GM23338 (cell line): ENCODE measurements at regions not wholly inside any gene's neighbourhood (a gene's known extent, or its start where the extent isn't known, plus 50 kb on each side); places are given as distances from the start of the nearest gene placed in this dataset.

Experiments
- ATAC-seq: fragments of 200-7000 bp; cut with Tn5 transposase; 3 replicates; pipeline ENCODE4 v1.9.1; 2020
- DNase-seq: peaks from one replicate; pipeline ENCODE4 v3.0.0-alpha.2; 2015; ENCODE audit warnings: low spot score
- H2AFZ ChIP-seq: fragments of 200-600 bp; sonication (generic); 2 replicates; pipeline ENCODE4 v1.8.0; 2016; ENCODE audit warnings: antibody characterized with exemption, mild to moderate bottlenecking, moderate library complexity
- H3F3A ChIP-seq: fragments of 200-600 bp; sonication (generic); replicated peaks from 2 replicates; pipeline ENCODE4 v1.8.0; 2017; ENCODE audit warnings: antibody characterized with exemption, mixed run types, low read depth
- H3K27ac ChIP-seq: fragments of 200-600 bp; sonication (generic); 2 replicates; pipeline ENCODE4 v1.6.1; 2016; ENCODE audit warnings: low read depth
- H3K27me3 ChIP-seq: fragments of 200-600 bp; sonication (generic); 2 replicates; pipeline ENCODE4 v1.8.0; 2016; ENCODE audit warnings: mild to moderate bottlenecking, mixed run types, moderate library complexity; ENCODE audit not compliant: insufficient read depth
- H3K36me3 ChIP-seq: fragments of 200-600 bp; sonication (generic); 2 replicates; pipeline ENCODE4 v1.8.0; 2016; ENCODE audit warnings: mild to moderate bottlenecking; ENCODE audit not compliant: insufficient read depth
- H3K4me1 ChIP-seq: fragments of 200-600 bp; sonication (generic); 2 replicates; pipeline ENCODE4 v1.8.0; 2016; ENCODE audit warnings: mild to moderate bottlenecking, moderate library complexity; ENCODE audit not compliant: insufficient read depth
- H3K4me2 ChIP-seq: fragments of 200-600 bp; sonication (generic); 2 replicates; pipeline ENCODE4 v1.7.1; 2017; ENCODE audit warnings: mixed run types
- H3K4me3 ChIP-seq: fragments of 200-600 bp; sonication (generic); 2 replicates; pipeline ENCODE4 v1.6.1; 2016; ENCODE audit warnings: mixed run types
- H3K79me2 ChIP-seq: fragments of 200-600 bp; sonication (generic); replicated peaks from 2 replicates; pipeline ENCODE4 v1.8.0; 2017; ENCODE audit warnings: mild to moderate bottlenecking; ENCODE audit not compliant: insufficient read depth
- H3K9me2 ChIP-seq: fragments of 200-600 bp; sonication (generic); 2 replicates; pipeline ENCODE4 v1.8.0; 2017; ENCODE audit not compliant: insufficient read depth
- H4K20me1 ChIP-seq: fragments of 200-600 bp; sonication (generic); replicated peaks from 2 replicates; pipeline ENCODE4 v1.8.0; 2017; ENCODE audit warnings: mild to moderate bottlenecking; ENCODE audit not compliant: insufficient read depth
- H3K27ac Mint-ChIP-seq: 2 replicates; pipeline ENCODE4 v1.8.0; 2020; ENCODE audit warnings: inconsistent platforms, mild to moderate bottlenecking, moderate library complexity, mixed read lengths
- H3K27me3 Mint-ChIP-seq: 3 replicates; pipeline ENCODE4 v1.8.0; 2022; ENCODE audit warnings: low read depth, mild to moderate bottlenecking, moderate library complexity, mixed read lengths, inconsistent platforms; ENCODE audit not compliant: insufficient read depth, poor library complexity
- H3K36me3 Mint-ChIP-seq: 3 replicates; pipeline ENCODE4 v1.8.0; 2021; ENCODE audit warnings: low read depth, mild to moderate bottlenecking, inconsistent platforms, moderate library complexity, mixed read lengths
- H3K4me1 Mint-ChIP-seq: 3 replicates; pipeline ENCODE4 v1.8.0; 2020; ENCODE audit warnings: mild to moderate bottlenecking, inconsistent platforms, mixed read lengths
- H3K4me3 Mint-ChIP-seq: 3 replicates; pipeline ENCODE4 v1.8.0; 2021; ENCODE audit warnings: moderate library complexity, mild to moderate bottlenecking, inconsistent platforms, mixed read lengths
- H3K9me3 Mint-ChIP-seq: 3 replicates; pipeline ENCODE4 v1.8.0; 2020; ENCODE audit warnings: moderate library complexity, mild to moderate bottlenecking, inconsistent platforms, mixed read lengths
- CREB1 ChIP-seq: fragments of 250-450 bp; sonication (Bioruptor Pico); IDR thresholded peaks from 2 replicates; pipeline ENCODE4 v1.5.0; 2020; ENCODE audit warnings: low read depth, mild to moderate bottlenecking, moderate library complexity
- EZH2phosphoT487 ChIP-seq: fragments of 200-600 bp; sonication (generic); IDR thresholded peaks from one replicate; pipeline ENCODE4 v1.8.1; 2018; ENCODE audit warnings: antibody characterized with exemption; ENCODE audit not compliant: unreplicated experiment
- JUNB ChIP-seq: IDR thresholded peaks from one replicate; pipeline ENCODE4 v1.6.1; 2016; ENCODE audit warnings: antibody characterized with exemption; ENCODE audit not compliant: unreplicated experiment
- NANOG ChIP-seq: IDR thresholded peaks from 2 replicates; pipeline ENCODE4 v1.6.1; 2016; ENCODE audit warnings: antibody characterized with exemption, borderline replicate concordance
- POLR2AphosphoS5 ChIP-seq: IDR thresholded peaks from 2 replicates; pipeline ENCODE4 v1.6.1; 2016; ENCODE audit warnings: antibody characterized with exemption, low read depth
- STAT1 ChIP-seq: IDR thresholded peaks from one replicate; pipeline ENCODE4 v1.6.1; 2016; ENCODE audit warnings: antibody characterized with exemption; ENCODE audit not compliant: unreplicated experiment
- ZNF114 ChIP-seq: fragments of 250-450 bp; sonication (Bioruptor Pico); IDR thresholded peaks from 2 replicates; pipeline ENCODE4 v1.5.0; 2020; ENCODE audit warnings: mild to moderate bottlenecking, moderate library complexity
- ZNF331 ChIP-seq: fragments of 250-450 bp; sonication (Bioruptor Pico); IDR thresholded peaks from 2 replicates; pipeline ENCODE4 v1.5.0; 2020; ENCODE audit warnings: low read depth, mild to moderate bottlenecking, moderate library complexity
- TF ChIP-seq, protein P1 (sequence below): fragments of 250-450 bp; sonication (Bioruptor Pico); IDR thresholded peaks from 2 replicates; pipeline ENCODE4 v1.5.0; 2020; ENCODE audit warnings: mild to moderate bottlenecking, moderate library complexity
- TF ChIP-seq, protein P2 (sequence below): IDR thresholded peaks from one replicate; pipeline ENCODE4 v1.6.1; 2018; ENCODE audit warnings: antibody characterized with exemption; ENCODE audit not compliant: unreplicated experiment

DNA sequence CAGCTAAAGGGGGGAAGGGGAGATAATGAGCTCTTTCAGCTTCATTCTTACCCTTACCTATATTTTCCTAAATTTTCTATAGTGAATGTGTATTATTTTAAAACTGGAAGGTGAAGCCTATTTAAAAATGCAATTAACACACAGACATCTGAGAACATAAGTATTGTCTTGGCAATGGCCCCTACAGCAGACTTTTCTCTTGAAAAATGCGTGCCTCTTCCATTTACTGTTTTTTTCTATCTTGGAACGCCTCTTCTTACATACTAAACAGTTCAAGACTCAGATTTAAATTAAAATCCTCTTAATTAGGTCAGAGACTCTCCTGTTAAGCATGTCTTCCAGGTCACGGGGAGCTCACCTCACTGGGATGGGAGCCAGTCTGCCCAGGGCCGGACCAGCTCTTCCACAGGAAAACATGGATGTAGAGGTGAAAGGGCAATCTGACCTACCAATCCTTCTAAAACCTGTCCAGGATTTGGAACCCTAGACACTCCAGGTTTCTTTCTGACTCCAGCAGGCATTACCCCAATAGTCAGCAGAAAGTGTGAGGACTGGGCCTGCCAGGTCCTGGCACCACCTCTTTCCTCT is 137.3 kb downstream of the ZNF281 start:
- TF ChIP-seq, protein P1, sequence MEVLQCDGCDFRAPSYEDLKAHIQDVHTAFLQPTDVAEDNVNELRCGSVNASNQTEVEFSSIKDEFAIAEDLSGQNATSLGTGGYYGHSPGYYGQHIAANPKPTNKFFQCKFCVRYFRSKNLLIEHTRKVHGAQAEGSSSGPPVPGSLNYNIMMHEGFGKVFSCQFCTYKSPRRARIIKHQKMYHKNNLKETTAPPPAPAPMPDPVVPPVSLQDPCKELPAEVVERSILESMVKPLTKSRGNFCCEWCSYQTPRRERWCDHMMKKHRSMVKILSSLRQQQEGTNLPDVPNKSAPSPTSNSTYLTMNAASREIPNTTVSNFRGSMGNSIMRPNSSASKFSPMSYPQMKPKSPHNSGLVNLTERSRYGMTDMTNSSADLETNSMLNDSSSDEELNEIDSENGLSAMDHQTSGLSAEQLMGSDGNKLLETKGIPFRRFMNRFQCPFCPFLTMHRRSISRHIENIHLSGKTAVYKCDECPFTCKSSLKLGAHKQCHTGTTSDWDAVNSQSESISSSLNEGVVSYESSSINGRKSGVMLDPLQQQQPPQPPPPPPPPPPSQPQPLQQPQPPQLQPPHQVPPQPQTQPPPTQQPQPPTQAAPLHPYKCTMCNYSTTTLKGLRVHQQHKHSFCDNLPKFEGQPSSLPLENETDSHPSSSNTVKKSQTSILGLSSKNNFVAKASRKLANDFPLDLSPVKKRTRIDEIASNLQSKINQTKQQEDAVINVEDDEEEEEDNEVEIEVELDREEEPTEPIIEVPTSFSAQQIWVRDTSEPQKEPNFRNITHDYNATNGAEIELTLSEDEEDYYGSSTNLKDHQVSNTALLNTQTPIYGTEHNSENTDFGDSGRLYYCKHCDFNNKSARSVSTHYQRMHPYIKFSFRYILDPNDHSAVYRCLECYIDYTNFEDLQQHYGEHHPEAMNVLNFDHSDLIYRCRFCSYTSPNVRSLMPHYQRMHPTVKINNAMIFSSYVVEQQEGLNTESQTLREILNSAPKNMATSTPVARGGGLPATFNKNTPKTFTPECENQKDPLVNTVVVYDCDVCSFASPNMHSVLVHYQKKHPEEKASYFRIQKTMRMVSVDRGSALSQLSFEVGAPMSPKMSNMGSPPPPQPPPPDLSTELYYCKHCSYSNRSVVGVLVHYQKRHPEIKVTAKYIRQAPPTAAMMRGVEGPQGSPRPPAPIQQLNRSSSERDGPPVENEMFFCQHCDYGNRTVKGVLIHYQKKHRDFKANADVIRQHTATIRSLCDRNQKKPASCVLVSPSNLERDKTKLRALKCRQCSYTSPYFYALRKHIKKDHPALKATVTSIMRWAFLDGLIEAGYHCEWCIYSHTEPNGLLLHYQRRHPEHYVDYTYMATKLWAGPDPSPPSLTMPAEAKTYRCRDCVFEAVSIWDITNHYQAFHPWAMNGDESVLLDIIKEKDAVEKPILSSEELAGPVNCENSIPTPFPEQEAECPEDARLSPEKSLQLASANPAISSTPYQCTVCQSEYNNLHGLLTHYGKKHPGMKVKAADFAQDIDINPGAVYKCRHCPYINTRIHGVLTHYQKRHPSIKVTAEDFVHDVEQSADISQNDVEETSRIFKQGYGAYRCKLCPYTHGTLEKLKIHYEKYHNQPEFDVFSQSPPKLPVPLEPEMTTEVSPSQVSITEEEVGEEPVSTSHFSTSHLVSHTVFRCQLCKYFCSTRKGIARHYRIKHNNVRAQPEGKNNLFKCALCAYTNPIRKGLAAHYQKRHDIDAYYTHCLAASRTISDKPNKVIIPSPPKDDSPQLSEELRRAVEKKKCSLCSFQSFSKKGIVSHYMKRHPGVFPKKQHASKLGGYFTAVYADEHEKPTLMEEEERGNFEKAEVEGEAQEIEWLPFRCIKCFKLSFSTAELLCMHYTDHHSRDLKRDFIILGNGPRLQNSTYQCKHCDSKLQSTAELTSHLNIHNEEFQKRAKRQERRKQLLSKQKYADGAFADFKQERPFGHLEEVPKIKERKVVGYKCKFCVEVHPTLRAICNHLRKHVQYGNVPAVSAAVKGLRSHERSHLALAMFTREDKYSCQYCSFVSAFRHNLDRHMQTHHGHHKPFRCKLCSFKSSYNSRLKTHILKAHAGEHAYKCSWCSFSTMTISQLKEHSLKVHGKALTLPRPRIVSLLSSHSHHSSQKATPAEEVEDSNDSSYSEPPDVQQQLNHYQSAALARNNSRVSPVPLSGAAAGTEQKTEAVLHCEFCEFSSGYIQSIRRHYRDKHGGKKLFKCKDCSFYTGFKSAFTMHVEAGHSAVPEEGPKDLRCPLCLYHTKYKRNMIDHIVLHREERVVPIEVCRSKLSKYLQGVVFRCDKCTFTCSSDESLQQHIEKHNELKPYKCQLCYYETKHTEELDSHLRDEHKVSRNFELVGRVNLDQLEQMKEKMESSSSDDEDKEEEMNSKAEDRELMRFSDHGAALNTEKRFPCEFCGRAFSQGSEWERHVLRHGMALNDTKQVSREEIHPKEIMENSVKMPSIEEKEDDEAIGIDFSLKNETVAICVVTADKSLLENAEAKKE, result no peak
- TF ChIP-seq CREB1 (CRISPR knock-in tag), result no peak
- TF ChIP-seq ZNF114 (CRISPR knock-in tag), result no peak
- TF ChIP-seq POLR2AphosphoS5, result no peak
- TF ChIP-seq JUNB, result no peak
- TF ChIP-seq, protein P2, sequence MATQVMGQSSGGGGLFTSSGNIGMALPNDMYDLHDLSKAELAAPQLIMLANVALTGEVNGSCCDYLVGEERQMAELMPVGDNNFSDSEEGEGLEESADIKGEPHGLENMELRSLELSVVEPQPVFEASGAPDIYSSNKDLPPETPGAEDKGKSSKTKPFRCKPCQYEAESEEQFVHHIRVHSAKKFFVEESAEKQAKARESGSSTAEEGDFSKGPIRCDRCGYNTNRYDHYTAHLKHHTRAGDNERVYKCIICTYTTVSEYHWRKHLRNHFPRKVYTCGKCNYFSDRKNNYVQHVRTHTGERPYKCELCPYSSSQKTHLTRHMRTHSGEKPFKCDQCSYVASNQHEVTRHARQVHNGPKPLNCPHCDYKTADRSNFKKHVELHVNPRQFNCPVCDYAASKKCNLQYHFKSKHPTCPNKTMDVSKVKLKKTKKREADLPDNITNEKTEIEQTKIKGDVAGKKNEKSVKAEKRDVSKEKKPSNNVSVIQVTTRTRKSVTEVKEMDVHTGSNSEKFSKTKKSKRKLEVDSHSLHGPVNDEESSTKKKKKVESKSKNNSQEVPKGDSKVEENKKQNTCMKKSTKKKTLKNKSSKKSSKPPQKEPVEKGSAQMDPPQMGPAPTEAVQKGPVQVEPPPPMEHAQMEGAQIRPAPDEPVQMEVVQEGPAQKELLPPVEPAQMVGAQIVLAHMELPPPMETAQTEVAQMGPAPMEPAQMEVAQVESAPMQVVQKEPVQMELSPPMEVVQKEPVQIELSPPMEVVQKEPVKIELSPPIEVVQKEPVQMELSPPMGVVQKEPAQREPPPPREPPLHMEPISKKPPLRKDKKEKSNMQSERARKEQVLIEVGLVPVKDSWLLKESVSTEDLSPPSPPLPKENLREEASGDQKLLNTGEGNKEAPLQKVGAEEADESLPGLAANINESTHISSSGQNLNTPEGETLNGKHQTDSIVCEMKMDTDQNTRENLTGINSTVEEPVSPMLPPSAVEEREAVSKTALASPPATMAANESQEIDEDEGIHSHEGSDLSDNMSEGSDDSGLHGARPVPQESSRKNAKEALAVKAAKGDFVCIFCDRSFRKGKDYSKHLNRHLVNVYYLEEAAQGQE, result no peak
- TF ChIP-seq NANOG, result no peak
- TF ChIP-seq ZNF331 (CRISPR knock-in tag), result no peak
- TF ChIP-seq EZH2phosphoT487, result no peak
- TF ChIP-seq STAT1, result no peak
- H3K79me2 ChIP-seq, result no peaks in the 10 kb centered on the region
- DNase-seq (no peak), ATAC-seq (no peak)
- H3K4me1 ChIP-seq, result 0 out of 2 replicates have a peak, but pooled peaks cover under 1% of the 10 kb centered on the region
- Mint-ChIP-seq H3K4me3 (no peak overlapping the region), H3K27me3 (peaks cover 3% of the 10 kb centered on the region), H3K27ac (no peak overlapping the region), H3K4me1 (peaks cover 7% of the 10 kb centered on the region; the same call in 2 of the 3 replicates), H3K36me3 (no peaks in the 10 kb centered on the region; the same call in 2 of the 3 replicates), H3K9me3 (no peaks in the 10 kb centered on the region)
- no peak overlapping the region for H3K27ac ChIP-seq
- no peaks in the 10 kb centered on the region for H3K36me3 ChIP-seq
- no peaks in the 10 kb centered on the region for H3K27me3 ChIP-seq
- H3K4me2 ChIP-seq, result no peak overlapping the region
- H3K4me3 ChIP-seq, result no peak overlapping the region
- 0 out of 2 replicates have a peak, but pooled peaks cover 5% of the 10 kb centered on the region for H3F3A ChIP-seq
- H2AFZ ChIP-seq, result no peak overlapping the region
- no peaks in the 10 kb centered on the region for H4K20me1 ChIP-seq
- H3K9me2 ChIP-seq, result no peaks in the 10 kb centered on the region
